Smooth muscle cell (in vitro differentiated cells): ENCODE measurements at regions not wholly inside any gene's neighbourhood (a gene's known extent, or its start where the extent isn't known, plus 50 kb on each side); places are given as distances from the start of the nearest gene placed in this dataset.
"Not testable (repeated sequence)": the region's sequence is repeated elsewhere in the genome, so short reads cannot be mapped to it uniquely, and the experiment has no call there.

ENCODE experiments used
- DNase-seq: peaks from one replicate; lab custom pipeline; 2025; ENCODE audit not compliant: unreplicated experiment; lab: John Stamatoyannopoulos, UW
- H2AFZ ChIP-seq: fragments of 200-600 bp; sonication (generic); 2 replicates; pipeline ENCODE4 v1.6.0; 2016; ENCODE audit warnings: antibody characterized with exemption, low read depth, mild to moderate bottlenecking
- H3F3A ChIP-seq: fragments of 200-600 bp; sonication (generic); 2 replicates; pipeline ENCODE4 v1.6.0; 2017; ENCODE audit warnings: antibody characterized with exemption, low read depth
- H3K27ac ChIP-seq: fragments of 200-600 bp; sonication (generic); 2 replicates; pipeline ENCODE4 v1.5.1; 2016; ENCODE audit warnings: low read depth, mild to moderate bottlenecking
- H3K27me3 ChIP-seq: fragments of 200-600 bp; sonication (generic); 2 replicates; pipeline ENCODE4 v1.6.1; 2016; ENCODE audit warnings: low read depth, mild to moderate bottlenecking
- H3K36me3 ChIP-seq: fragments of 200-600 bp; sonication (generic); 2 replicates; pipeline ENCODE4 v1.5.1; 2016; ENCODE audit warnings: low read depth
- H3K4me1 ChIP-seq: fragments of 200-600 bp; sonication (generic); 2 replicates; pipeline ENCODE4 v1.5.1; 2016; ENCODE audit warnings: low read depth
- H3K4me2 ChIP-seq: fragments of 200-600 bp; sonication (generic); 2 replicates; pipeline ENCODE4 v1.6.0; 2016; ENCODE audit warnings: mild to moderate bottlenecking
- H3K4me3 ChIP-seq: fragments of 200-600 bp; sonication (generic); 2 replicates; pipeline ENCODE4 v1.5.1; 2016; ENCODE audit warnings: mild to moderate bottlenecking
- H3K79me2 ChIP-seq: fragments of 200-600 bp; sonication (generic); 2 replicates; pipeline ENCODE4 v1.6.0; 2016; ENCODE audit warnings: low read depth, mild to moderate bottlenecking
- H3K9ac ChIP-seq: fragments of 200-600 bp; sonication (generic); 2 replicates; pipeline ENCODE4 v1.6.0; 2016; ENCODE audit warnings: low read depth
- H3K9me3 ChIP-seq: fragments of 200-600 bp; sonication (generic); replicated peaks from 2 replicates; pipeline ENCODE4 v1.5.1; 2016; ENCODE audit warnings: low read depth
- H4K20me1 ChIP-seq: fragments of 200-600 bp; sonication (generic); 2 replicates; pipeline ENCODE4 v1.6.0; 2016; ENCODE audit warnings: low read depth
- WGBS: methylation state at CpG from one replicate; pipeline ENCODE4 v1.1.7; 2016; ENCODE audit warnings: low lambda C conversion rate; 5-methylcytosine and 5-hydroxymethylcytosine counted together
- TF ChIP-seq, protein P1 (sequence below): fragments of 200-600 bp; sonication (generic); IDR thresholded peaks from 2 replicates; pipeline ENCODE4 v1.5.1; 2017; ENCODE audit warnings: borderline replicate concordance, mild to moderate bottlenecking, antibody characterized with exemption; ENCODE audit not compliant: insufficient read depth, poor library complexity, severe bottlenecking

DNA sequence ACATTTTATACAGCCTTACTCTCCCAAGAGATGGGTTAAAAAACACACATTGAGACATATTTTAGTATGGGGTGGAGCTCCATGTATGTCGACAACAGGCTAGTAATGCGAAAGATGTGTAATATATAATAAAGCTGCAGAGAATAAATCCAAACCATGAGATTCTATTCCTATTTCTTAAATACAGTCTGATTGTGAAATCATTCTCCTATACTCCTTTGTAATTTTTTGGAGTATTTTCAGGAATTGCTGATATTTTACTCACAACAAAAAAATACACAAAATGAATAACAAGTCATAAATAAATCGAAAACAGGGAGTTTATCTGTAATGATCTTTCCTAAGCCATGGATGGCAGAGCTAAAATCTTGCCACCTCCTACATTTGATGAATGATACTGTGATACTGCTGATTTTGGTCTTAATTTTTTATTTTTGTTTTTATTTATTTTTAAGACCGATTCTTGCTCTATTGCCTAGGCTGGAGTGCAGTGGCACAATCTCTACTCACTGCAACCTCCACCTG is 173.5 kb upstream of the KLF6 start:
- Histone ChIP-seq H3K36me3 (no peaks in the 10 kb centered on the region), H3K27ac (no peak overlapping the region), H4K20me1 (no peaks in the 10 kb centered on the region), H3F3A (no peaks in the 10 kb centered on the region), H3K79me2 (no peaks in the 10 kb centered on the region), H3K9me3 (no peaks in the 10 kb centered on the region), H3K4me1 (peaks cover 11% of the 10 kb centered on the region), H3K27me3 (no peaks in the 10 kb centered on the region), H2AFZ (no peak overlapping the region), H3K4me2 (no peak overlapping the region), H3K4me3 (no peak overlapping the region), H3K9ac (no peak overlapping the region)
- WGBS, result 92% methylated on average over 4 of the region's 4 CpGs
- no peak for DNase-seq
- TF ChIP-seq, protein P1, sequence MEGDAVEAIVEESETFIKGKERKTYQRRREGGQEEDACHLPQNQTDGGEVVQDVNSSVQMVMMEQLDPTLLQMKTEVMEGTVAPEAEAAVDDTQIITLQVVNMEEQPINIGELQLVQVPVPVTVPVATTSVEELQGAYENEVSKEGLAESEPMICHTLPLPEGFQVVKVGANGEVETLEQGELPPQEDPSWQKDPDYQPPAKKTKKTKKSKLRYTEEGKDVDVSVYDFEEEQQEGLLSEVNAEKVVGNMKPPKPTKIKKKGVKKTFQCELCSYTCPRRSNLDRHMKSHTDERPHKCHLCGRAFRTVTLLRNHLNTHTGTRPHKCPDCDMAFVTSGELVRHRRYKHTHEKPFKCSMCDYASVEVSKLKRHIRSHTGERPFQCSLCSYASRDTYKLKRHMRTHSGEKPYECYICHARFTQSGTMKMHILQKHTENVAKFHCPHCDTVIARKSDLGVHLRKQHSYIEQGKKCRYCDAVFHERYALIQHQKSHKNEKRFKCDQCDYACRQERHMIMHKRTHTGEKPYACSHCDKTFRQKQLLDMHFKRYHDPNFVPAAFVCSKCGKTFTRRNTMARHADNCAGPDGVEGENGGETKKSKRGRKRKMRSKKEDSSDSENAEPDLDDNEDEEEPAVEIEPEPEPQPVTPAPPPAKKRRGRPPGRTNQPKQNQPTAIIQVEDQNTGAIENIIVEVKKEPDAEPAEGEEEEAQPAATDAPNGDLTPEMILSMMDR, result no peak

DNA sequence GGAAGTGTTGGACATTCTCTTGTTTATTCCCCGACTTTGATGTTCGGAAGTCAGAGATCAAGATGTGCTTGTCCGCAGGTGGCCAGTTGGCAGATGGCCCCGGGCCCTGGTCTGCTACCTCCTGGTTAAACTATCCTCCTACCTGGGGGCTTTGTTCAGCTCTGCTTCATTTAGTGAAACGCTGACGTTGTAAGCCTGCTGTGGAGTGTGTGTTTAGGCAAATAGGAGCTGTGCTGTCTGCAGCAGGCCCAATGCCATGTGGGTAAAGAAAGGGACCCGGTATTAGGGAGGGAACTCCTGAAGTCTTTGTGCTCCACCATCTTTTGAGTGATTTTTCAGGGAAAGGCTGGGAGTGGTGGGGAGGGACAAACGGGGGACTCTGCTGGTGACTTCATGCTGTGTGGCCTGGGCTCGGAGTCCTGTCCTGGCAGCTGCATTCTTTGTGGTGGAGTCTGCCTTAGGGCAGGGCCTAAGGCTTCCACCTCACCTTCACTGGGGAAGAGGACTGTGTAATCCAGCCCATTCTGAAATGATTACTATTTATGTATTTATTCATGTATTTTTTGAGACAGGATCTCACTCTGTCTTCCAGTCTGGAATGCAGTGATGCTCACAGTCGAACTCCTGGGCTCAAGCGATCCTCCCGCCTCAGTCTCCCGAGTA is 171.1 kb upstream of the KLF6 start:
- Histone ChIP-seq H3K79me2 (no peaks in the 10 kb centered on the region), H3K9me3 (no peaks in the 10 kb centered on the region), H3K36me3 (no peaks in the 10 kb centered on the region), H3K4me1 (peaks cover 11% of the 10 kb centered on the region), H3K27me3 (no peaks in the 10 kb centered on the region), H3F3A (no peaks in the 10 kb centered on the region), H2AFZ (no peak overlapping the region), H4K20me1 (no peaks in the 10 kb centered on the region), H3K4me2 (no peak overlapping the region), H3K4me3 (no peak overlapping the region), H3K27ac (no peak overlapping the region), H3K9ac (no peak overlapping the region)
- TF ChIP-seq, protein P1, result no peak
- no peak for DNase-seq
- 77% methylated on average over 13 of the region's 13 CpGs for WGBS

DNA sequence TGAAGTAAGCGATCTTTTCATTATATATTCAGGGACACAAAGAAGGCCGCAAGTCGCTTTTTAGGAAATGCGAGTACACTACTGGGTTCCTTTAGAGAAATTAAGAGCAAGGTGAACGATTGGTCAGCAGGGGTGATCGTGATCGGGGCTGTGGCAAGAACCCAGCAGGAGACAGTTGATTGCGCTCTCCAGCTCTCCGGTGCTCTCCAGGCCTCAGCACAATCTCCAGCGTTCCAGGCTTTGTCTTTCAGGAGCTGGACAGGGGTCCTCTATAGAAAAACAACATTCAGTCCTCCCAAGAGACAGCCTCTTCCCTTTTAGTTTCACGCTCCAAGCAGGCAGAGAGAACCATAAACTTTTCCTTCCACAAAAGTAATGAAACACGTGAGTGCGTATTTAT is 170.5 kb upstream of the KLF6 start:
- Histone ChIP-seq H3K4me1 (peaks cover 11% of the 10 kb centered on the region), H3K4me3 (no peak overlapping the region), H3K79me2 (no peaks in the 10 kb centered on the region), H3K36me3 (no peaks in the 10 kb centered on the region), H3K9me3 (no peaks in the 10 kb centered on the region), H4K20me1 (no peaks in the 10 kb centered on the region), H3F3A (no peaks in the 10 kb centered on the region), H3K9ac (no peak overlapping the region), H3K27me3 (no peaks in the 10 kb centered on the region), H3K4me2 (no peak overlapping the region), H3K27ac (no peak overlapping the region), H2AFZ (no peak overlapping the region)
- DNase-seq, result no peak
- WGBS, result 75% methylated on average over 13 of the region's 13 CpGs
- TF ChIP-seq, protein P1, result no peak

DNA sequence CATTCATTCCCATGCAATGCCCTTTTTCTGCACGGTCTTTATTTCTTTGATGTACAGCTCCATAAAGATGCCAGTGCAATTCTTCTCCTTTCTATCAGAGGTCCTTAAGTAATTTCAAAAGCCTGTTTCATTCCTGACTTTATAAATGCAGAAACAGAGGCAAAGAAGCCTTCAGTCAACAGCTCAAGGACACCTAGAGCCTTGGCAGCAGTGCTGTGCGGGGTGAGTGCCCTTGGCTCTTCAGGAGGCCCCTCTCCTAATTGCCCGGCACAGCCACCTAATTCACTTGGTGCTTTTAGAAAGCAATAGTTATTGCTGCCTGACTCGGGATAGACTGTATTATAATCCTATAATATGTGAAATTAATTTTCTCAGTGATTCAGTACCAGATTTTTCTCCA is 169.6 kb upstream of the KLF6 start:
- Histone ChIP-seq H3K79me2 (no peaks in the 10 kb centered on the region), H3K4me2 (no peak overlapping the region), H3F3A (no peaks in the 10 kb centered on the region), H3K4me1 (peaks cover 11% of the 10 kb centered on the region), H3K9me3 (no peaks in the 10 kb centered on the region), H3K9ac (no peak overlapping the region), H3K27me3 (no peaks in the 10 kb centered on the region), H3K36me3 (no peaks in the 10 kb centered on the region), H3K4me3 (no peak overlapping the region), H3K27ac (no peak overlapping the region), H2AFZ (no peak overlapping the region), H4K20me1 (no peaks in the 10 kb centered on the region)
- DNase-seq, result no peak
- TF ChIP-seq, protein P1, result no peak
- WGBS, result 94% methylated on average over 4 of the region's 4 CpGs

DNA sequence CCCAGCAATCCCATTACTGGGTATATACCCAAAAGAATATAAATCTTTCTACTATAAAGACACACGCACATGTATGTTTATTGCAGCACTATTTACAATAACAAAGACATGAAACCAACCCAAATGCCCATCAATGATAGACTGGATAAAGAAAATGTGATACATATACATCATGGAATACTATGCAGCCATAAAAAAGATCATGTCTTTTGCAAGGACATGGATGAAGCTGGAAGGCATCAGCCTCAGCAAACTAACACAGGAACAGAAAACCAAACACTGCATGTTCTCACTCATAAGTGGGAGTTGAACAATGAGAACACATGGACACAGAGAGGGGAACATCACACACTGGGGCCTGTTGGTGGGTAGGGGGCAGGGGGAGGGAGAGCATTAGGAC is 169.0 kb upstream of the KLF6 start:
- not testable (repeated sequence) for H3K9me3 ChIP-seq, H3K27me3 ChIP-seq
- 100% methylated on average over 1 of the region's 1 CpG for WGBS

More for the DNA sequence above, 169.0 kb upstream of the KLF6 start:
- H3K4me1 ChIP-seq, result peaks cover 11% of the 10 kb centered on the region
- H3K79me2 ChIP-seq, H2AFZ ChIP-seq, H3K9ac ChIP-seq, H3K4me3 ChIP-seq, H3K4me2 ChIP-seq, H3K36me3 ChIP-seq, H3K27ac ChIP-seq, DNase-seq, H3F3A ChIP-seq, H4K20me1 ChIP-seq: not testable (repeated sequence)
